GM13976 (cell line): ENCODE measurements at regions not wholly inside any gene's neighbourhood (a gene's known extent, or its start where the extent isn't known, plus 50 kb on each side); places are given as distances from the start of the nearest gene placed in this dataset.
"Not testable (repeated sequence)": the region's sequence is repeated elsewhere in the genome, so short reads cannot be mapped to it uniquely, and the experiment has no call there.

ENCODE experiments used
- DNase-seq: peaks from one replicate; pipeline ENCODE4 v3.0.0; 2012; ENCODE audit warnings: low spot score
- in situ Hi-C: fragments of 300-500 bp; cut with MboI; formaldehyde crosslinking; loops from one replicate; pipeline ENCODE4 v1.12.0; 2022; ENCODE audit warnings: low sequenced_read_pairs, mixed read lengths, inconsistent platforms; ENCODE audit not compliant: unreplicated experiment
- TF ChIP-seq, protein P1 (sequence below): IDR thresholded peaks from 2 replicates; pipeline ENCODE4 v1.5.1; 2012; ENCODE audit warnings: borderline replicate concordance, mild to moderate bottlenecking; ENCODE audit not compliant: insufficient read depth; ENCODE audit errors: extremely low read depth, missing control alignments, control extremely low read depth

DNA sequence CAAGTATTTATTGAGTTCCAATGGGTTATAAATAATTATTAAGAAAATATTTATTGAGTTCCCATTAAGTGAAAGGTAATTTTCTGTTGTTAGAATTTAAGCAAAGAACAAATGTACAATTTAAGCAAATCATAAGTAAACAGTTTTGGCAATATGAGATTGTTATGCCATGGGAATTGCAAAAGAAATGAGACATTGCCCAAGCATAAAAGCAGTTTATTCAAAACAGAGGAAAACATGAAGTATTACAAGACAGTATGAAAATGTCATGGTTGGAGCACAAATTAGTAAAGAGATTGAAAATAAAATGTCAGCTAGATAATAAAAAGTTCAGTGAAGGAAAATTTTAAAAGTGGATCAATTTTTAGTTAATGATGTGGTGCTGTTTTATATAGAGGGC is 706.1 kb upstream of the EPHA5 start:
- TF ChIP-seq, protein P1, sequence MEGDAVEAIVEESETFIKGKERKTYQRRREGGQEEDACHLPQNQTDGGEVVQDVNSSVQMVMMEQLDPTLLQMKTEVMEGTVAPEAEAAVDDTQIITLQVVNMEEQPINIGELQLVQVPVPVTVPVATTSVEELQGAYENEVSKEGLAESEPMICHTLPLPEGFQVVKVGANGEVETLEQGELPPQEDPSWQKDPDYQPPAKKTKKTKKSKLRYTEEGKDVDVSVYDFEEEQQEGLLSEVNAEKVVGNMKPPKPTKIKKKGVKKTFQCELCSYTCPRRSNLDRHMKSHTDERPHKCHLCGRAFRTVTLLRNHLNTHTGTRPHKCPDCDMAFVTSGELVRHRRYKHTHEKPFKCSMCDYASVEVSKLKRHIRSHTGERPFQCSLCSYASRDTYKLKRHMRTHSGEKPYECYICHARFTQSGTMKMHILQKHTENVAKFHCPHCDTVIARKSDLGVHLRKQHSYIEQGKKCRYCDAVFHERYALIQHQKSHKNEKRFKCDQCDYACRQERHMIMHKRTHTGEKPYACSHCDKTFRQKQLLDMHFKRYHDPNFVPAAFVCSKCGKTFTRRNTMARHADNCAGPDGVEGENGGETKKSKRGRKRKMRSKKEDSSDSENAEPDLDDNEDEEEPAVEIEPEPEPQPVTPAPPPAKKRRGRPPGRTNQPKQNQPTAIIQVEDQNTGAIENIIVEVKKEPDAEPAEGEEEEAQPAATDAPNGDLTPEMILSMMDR, result no peak
- in situ Hi-C loops, result no loop called here
- no peak for DNase-seq

DNA sequence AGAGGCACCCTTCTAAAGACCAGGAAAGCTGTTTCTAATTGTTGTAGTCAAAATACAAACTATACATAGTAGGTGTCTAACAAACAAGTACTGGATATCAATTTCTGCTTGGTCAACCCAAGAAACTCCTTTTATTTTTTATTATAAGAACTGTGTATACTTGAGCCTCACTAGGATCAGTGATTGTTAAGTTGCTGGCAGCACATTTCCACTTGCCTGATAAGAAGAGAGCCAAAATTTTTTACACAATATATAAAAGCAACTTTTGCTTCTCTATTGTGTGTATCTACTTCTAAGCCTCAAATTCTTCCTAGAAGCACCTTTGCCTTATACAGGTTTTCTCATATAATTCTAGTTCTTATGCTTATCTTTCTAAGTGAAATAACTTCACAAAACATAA is 703.0 kb upstream of the EPHA5 start:
- TF ChIP-seq, protein P1, result no peak
- DNase-seq, result no peak
- in situ Hi-C loops, result no loop called here

DNA sequence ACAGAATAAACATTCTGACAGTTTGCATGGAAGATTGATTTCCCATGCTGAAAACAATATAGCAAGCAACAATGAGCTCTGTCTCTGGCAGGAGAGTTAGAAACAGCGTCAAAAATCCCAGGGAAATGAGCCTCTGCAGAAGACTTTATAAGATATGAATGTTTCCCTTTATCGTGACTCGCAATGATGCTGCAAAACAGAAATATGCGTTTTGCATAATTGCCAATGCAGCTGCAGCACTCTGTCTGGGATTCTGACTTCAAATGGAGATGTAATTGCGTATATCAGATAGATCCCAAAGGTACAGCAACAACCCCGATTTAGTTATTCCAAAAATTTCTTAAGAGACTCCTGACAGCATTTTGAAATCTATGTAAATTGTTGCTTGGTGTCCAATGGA is 702.4 kb upstream of the EPHA5 start:
- in situ Hi-C loops, result no loop called here
- DNase-seq, result no peak

DNA sequence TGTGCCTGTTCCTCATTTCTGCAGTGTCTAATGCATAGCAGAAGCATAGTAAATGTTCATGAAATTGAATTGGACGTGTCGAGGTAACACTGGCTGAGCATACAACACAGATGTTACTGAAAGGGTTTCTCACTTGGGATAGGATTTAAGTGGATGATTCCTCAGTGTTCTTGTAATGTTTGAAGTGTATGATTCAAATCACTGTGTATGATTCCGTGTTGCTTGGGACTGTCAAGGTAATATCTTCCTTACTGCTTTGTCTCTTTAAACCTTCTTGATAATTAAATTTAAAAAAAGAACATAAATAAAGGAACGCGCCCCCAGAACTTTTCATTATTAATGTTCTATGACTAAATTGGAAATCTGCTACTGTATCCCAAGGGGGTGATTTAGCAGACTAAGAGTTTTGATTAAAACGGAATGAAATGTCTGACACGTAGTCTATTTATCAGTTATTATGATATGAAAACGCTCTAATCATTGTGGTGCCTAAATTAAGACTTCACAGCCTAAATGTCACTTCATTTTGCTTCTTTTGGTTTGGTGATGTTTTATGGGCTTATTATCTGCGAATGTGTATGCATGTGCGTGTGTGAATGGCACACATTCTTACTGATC is 696.9 kb upstream of the EPHA5 start:
- TF ChIP-seq, protein P1, result no peak
- no peak for DNase-seq
- in situ Hi-C loops, result no loop called here

More for the DNA sequence above, 702.4 kb upstream of the EPHA5 start:
- TF ChIP-seq, protein P1, result no peak

DNA sequence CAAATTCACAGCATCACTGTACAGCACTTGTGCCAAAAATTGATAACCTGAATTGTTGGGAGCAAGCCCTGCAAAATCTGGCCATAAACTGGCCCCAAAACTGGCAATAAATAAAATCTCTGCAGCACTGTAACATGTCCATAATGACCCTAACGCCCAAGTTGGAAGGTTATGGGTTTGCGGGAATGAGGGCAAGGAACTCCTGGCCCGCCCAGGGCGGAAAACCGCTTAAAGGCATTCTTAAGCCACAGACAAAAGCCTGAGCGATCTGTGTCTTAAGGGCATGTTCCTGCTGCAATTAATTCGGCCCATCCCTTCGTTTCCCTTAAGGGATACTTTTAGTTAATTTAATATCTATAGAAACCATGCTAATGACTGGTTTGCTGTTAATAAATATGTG is 690.1 kb upstream of the EPHA5 start:
- DNase-seq, in situ Hi-C loops: not testable (repeated sequence)

DNA sequence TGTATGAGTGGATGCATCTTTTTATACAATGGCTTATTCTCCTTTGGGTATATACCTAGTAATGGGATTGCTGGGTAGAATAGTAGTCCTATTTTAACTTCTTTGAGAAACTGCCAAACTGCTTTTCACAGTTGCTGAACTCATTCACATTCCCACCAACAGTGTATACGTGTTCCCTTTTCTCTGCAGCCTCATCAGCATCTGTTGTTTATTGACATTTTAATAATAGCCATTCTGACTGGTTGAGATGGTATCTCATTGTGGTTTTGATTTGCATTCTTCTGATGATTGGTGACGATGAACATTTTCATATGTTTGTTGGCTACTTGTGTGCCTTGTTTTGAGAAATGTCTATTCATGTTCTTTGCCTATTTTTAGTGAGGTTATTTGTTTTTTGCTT is 687.0 kb upstream of the EPHA5 start:
- TF ChIP-seq, protein P1, result no peak
- in situ Hi-C loops, result no loop called here
- DNase-seq, result no peak

DNA sequence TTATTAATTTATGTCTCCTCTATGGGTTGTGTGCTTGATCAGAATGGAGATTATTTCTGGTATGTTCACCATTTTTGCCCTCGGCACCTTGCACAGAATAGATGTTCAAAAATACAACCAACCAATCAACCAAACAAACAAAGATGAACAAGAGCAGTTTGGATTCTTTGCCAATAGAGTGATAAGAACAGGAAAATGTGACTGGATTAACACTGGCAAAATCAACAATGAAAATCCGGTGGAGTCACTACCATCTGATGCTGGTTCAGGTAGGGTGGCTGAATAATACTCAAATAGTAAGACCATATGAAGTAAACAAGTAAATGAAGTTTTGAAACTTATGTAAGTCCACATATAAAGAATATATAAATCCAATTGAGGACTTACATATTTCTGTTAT is 685.0 kb upstream of the EPHA5 start:
- in situ Hi-C loops, result no loop called here
- no peak for DNase-seq
- TF ChIP-seq, protein P1, result no peak

DNA sequence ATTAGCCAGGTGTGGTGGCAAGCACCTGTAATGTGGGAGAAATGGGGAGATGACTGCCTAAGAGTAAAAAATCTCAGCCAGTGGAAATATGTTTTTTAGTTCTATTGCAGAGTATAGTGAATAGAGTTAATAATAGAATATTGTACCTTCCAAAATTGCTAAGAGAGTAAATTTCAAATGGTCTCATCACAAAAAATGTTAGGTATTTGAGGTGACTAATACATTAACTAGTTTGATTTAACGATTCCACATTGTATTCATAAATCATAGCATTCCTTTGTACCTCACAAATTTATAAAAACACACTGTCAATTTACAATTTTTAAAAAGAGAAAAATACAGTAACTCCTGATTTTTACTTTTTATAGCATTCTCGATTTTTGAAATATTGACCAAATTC is 681.5 kb upstream of the EPHA5 start:
- no peak for DNase-seq
- in situ Hi-C loops, result no loop called here
- TF ChIP-seq, protein P1, result no peak
